Panc1 (cell line): ENCODE measurements at regions not wholly inside any gene's neighbourhood (a gene's known extent, or its start where the extent isn't known, plus 50 kb on each side); places are given as distances from the start of the nearest gene placed in this dataset.
"Not testable (repeated sequence)": the region's sequence is repeated elsewhere in the genome, so short reads cannot be mapped to it uniquely, and the experiment has no call there.

Experiments
- ATAC-seq: fragments of 200-7000 bp; cut with Tn5 transposase; 2 replicates; pipeline ENCODE4 v1.9.1; 2020; ENCODE audit warnings: mild to moderate bottlenecking, moderate library complexity
- BruUV-seq: library from RNA; stranded (reverse); fragments of 400-500 nt; replicated peaks from 2 replicates; lab custom pipeline; 2021; lab: Mats Ljungman, UMichigan
- CTCF ChIA-PET: fragments of 300-600 bp; sonication (Branson Sonifier 250); formaldehyde crosslinking; loops from one replicate; lab custom pipeline; 2022; ENCODE audit warnings: antibody characterized with exemption; lab: Charles Lee
- POLR2A ChIA-PET: fragments of 300-600 bp; sonication (Branson Sonifier 250); formaldehyde crosslinking; loops from one replicate; lab custom pipeline; 2022; ENCODE audit warnings: antibody characterized with exemption; lab: Charles Lee
- DNase-seq: peaks from one replicate; pipeline ENCODE4 v3.0.0-alpha.2; 2010; ENCODE audit warnings: low read depth, low spot score
- H3K27ac ChIP-seq: 2 replicates; pipeline ENCODE4 v1.5.1; 2011; ENCODE audit warnings: mild to moderate bottlenecking, low read length, inconsistent platforms
- H3K27me3 ChIP-seq: fragments of 200-500 bp; sonication (Bioruptor generic); 2 replicates; pipeline ENCODE4 v1.6.0; 2014; ENCODE audit warnings: low read length, inconsistent platforms; ENCODE audit not compliant: control insufficient read depth, insufficient read depth
- H3K36me3 ChIP-seq: fragments of 200-500 bp; sonication (Bioruptor generic); 2 replicates; pipeline ENCODE4 v1.5.1; 2014; ENCODE audit warnings: inconsistent platforms, mild to moderate bottlenecking, low read length, moderate library complexity; ENCODE audit not compliant: control insufficient read depth, insufficient read depth
- H3K4me1 ChIP-seq: 2 replicates; pipeline ENCODE4 v1.5.1; 2011; ENCODE audit warnings: inconsistent platforms, mild to moderate bottlenecking, low read length, moderate library complexity; ENCODE audit not compliant: control insufficient read depth, insufficient read depth
- H3K4me3 ChIP-seq, 2 experiments: 2 replicates each; pipeline ENCODE4 v1.5.1; 2011 to 2012; ENCODE audit warnings: low read depth in 2 of 2, low read length in 2 of 2, mild to moderate bottlenecking in 2 of 2, inconsistent platforms in 1 of 2, moderate library complexity in 1 of 2
- H3K9me3 ChIP-seq: fragments of 200-500 bp; sonication (Bioruptor generic); 2 replicates; pipeline ENCODE4 v1.5.1; 2014; ENCODE audit warnings: low read depth, mild to moderate bottlenecking, inconsistent platforms, low read length, moderate library complexity; ENCODE audit not compliant: control insufficient read depth, insufficient read depth
- POLR2AphosphoS5 ChIP-seq: IDR thresholded peaks from 2 replicates; pipeline ENCODE4 v1.6.1; 2012; ENCODE audit warnings: mild to moderate bottlenecking, low read depth, low read length, moderate library complexity
- SIN3A ChIP-seq: IDR thresholded peaks from 2 replicates; pipeline ENCODE4 v1.6.1; 2012; ENCODE audit warnings: low read depth, mild to moderate bottlenecking, low read length, moderate library complexity, borderline replicate concordance; ENCODE audit not compliant: insufficient read depth
- TCF7L2 ChIP-seq: IDR thresholded peaks from 2 replicates; pipeline ENCODE4 v1.6.1; 2011; ENCODE audit warnings: mild to moderate bottlenecking, low read depth, low read length, inconsistent platforms
- in situ Hi-C: cut with HindIII; loops from 2 replicates; pipeline ENCODE4 v1.10.0; 2016; ENCODE audit warnings: low sequenced_read_pairs, low pct_unique_long_range_greater_than_20kb
- intact Hi-C: fragments of 100-400 bp; cut with micrococcal nuclease; formaldehyde crosslinking; loops from one replicate; pipeline ENCODE4 v1.10.0; 2022; ENCODE audit not compliant: unreplicated experiment
- TF ChIP-seq, protein P1 (sequence below): fragments of 450-650 bp; IDR thresholded peaks from 2 replicates; pipeline ENCODE4 v1.5.1; 2017; ENCODE audit warnings: mild to moderate bottlenecking
- TF ChIP-seq, protein P2 (sequence below), 2 experiments: IDR thresholded peaks; 2 replicates each; pipeline ENCODE4 v1.6.1; 2011 to 2012; ENCODE audit warnings: low read depth in 2 of 2, control low read depth in 1 of 2, low read length in 1 of 2, mild to moderate bottlenecking in 1 of 2, moderate library complexity in 1 of 2; ENCODE audit not compliant: insufficient read depth in 1 of 2

DNA sequence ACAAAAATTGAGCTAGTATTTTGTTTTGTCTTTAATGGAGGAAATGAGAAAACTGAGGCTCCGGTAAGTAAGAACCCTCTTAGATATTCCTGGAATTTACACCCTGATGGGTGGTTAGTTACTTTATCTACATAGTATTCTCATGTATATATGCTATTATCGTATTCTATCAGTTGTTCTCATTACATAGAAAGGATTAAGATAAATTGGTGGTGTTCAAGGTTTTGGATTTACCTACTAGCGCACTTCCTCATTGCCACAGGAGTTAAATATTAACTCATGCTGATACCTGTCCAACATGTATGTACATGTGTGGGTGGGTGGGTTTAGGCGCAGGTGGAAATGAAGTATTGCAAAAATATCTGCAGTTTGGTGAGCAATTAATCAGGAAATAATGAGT is 61.1 kb upstream of the IFNE start:
- Histone ChIP-seq H3K27me3 (no peaks in the 10 kb centered on the region), H3K27ac (peak overlapping the region; percentile 49), H3K9me3 (peaks cover 11% of the 10 kb centered on the region; the same call in 1 of the 2 replicates), H3K36me3 (no peaks in the 10 kb centered on the region; the same call in 1 of the 2 replicates), H3K4me1 (peaks cover 29% of the 10 kb centered on the region), H3K4me3 (no peak overlapping the region)
- POLR2A ChIA-PET, result no interaction called here
- TF ChIP-seq, protein P1, sequence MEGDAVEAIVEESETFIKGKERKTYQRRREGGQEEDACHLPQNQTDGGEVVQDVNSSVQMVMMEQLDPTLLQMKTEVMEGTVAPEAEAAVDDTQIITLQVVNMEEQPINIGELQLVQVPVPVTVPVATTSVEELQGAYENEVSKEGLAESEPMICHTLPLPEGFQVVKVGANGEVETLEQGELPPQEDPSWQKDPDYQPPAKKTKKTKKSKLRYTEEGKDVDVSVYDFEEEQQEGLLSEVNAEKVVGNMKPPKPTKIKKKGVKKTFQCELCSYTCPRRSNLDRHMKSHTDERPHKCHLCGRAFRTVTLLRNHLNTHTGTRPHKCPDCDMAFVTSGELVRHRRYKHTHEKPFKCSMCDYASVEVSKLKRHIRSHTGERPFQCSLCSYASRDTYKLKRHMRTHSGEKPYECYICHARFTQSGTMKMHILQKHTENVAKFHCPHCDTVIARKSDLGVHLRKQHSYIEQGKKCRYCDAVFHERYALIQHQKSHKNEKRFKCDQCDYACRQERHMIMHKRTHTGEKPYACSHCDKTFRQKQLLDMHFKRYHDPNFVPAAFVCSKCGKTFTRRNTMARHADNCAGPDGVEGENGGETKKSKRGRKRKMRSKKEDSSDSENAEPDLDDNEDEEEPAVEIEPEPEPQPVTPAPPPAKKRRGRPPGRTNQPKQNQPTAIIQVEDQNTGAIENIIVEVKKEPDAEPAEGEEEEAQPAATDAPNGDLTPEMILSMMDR, result no peak
- no peak for TF ChIP-seq TCF7L2
- CTCF ChIA-PET, result interaction anchor here (0.7 kb wide), 1 partner anchor 166 kb away, joined by 3 read pairs; no protein-coding TSS in a partner anchor
- ATAC-seq (no peak), DNase-seq (no peak)
- in situ Hi-C loops, result no loop called here
- no TSS peak for BruUV-seq
- intact Hi-C loops, result no loop called here

DNA sequence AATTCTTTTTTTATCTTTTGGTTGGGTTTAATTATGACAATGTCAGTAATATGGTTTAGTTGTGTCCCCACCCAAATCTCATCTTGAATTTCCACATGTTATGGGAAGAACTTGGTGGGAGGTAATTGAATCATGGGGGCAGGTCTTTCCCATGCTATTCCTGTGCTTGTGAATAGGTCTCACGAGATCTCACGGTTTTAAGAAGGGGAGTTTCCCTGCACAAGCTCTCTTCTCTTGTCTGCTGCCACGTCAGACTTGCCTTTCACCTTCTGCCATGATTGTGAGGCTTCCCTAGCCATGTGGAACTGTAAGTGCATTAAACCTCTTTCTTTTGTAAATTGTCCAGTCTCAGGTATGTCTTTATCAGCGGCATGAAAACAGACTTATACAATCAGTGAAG is 61.7 kb upstream of the IFNE start:
- CTCF ChIA-PET, H3K27me3 ChIP-seq, POLR2A ChIA-PET, H3K27ac ChIP-seq, in situ Hi-C loops, H3K36me3 ChIP-seq, DNase-seq, H3K4me3 ChIP-seq, BruUV-seq, intact Hi-C loops: not testable (repeated sequence)
- Histone ChIP-seq H3K9me3 (peaks cover 11% of the 10 kb centered on the region; the same call in 1 of the 2 replicates), H3K4me1 (peaks cover 35% of the 10 kb centered on the region)
- ATAC-seq, result peak; percentile 39; the same call in 1 of the 2 replicates

DNA sequence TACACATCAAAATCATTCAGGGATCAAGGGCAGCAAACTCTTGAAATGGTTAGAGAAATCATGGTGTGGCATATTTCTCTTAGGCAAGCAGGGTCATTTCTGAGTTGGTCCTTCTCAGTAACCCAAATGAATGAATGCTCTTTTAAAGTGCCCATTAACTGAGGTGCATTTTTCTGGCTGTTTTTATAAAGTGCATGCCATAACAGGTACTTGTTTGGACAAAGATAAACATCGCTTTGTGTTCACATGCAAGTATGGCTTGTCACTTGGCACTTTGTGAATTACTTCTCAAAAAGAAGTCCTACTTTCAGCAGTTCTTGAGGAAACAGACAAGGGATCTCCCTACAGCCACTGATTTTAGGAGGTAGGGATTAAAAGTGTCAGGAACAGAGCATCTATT is 64.8 kb upstream of the IFNE start:
- H3K4me1 ChIP-seq, result peaks cover 66% of the 10 kb centered on the region
- H3K27me3 ChIP-seq, result no peaks in the 10 kb centered on the region
- CTCF ChIA-PET, result no interaction called here
- H3K4me3 ChIP-seq, result no peak overlapping the region
- ATAC-seq, result no peak
- intact Hi-C loops, result no loop called here
- TF ChIP-seq, protein P2, sequence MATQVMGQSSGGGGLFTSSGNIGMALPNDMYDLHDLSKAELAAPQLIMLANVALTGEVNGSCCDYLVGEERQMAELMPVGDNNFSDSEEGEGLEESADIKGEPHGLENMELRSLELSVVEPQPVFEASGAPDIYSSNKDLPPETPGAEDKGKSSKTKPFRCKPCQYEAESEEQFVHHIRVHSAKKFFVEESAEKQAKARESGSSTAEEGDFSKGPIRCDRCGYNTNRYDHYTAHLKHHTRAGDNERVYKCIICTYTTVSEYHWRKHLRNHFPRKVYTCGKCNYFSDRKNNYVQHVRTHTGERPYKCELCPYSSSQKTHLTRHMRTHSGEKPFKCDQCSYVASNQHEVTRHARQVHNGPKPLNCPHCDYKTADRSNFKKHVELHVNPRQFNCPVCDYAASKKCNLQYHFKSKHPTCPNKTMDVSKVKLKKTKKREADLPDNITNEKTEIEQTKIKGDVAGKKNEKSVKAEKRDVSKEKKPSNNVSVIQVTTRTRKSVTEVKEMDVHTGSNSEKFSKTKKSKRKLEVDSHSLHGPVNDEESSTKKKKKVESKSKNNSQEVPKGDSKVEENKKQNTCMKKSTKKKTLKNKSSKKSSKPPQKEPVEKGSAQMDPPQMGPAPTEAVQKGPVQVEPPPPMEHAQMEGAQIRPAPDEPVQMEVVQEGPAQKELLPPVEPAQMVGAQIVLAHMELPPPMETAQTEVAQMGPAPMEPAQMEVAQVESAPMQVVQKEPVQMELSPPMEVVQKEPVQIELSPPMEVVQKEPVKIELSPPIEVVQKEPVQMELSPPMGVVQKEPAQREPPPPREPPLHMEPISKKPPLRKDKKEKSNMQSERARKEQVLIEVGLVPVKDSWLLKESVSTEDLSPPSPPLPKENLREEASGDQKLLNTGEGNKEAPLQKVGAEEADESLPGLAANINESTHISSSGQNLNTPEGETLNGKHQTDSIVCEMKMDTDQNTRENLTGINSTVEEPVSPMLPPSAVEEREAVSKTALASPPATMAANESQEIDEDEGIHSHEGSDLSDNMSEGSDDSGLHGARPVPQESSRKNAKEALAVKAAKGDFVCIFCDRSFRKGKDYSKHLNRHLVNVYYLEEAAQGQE (IDR thresholded peaks at IDR 0.05; ENCODE audit: insufficient read depth in 1 of 2, low read depth in 2 of 2, low read length in 1 of 2), result no peak
- TF ChIP-seq, protein P1, result no peak
- TF ChIP-seq SIN3A (no peak), TCF7L2 (no peak), POLR2AphosphoS5 (no peak)
- POLR2A ChIA-PET, result no interaction called here
- H3K36me3 ChIP-seq, result no peaks in the 10 kb centered on the region; the same call in 1 of the 2 replicates
- peak overlapping the region; percentile 99 for H3K27ac ChIP-seq
- H3K9me3 ChIP-seq, result peaks cover 11% of the 10 kb centered on the region; the same call in 1 of the 2 replicates
- in situ Hi-C loops, result no loop called here
- BruUV-seq, result no TSS peak
- DNase-seq, result no peak
